GM18870 (cell line): ENCODE measurements at regions not wholly inside any gene's neighbourhood (a gene's known extent, or its start where the extent isn't known, plus 50 kb on each side); places are given as distances from the start of the nearest gene placed in this dataset.

Source experiments
- ATAC-seq: cut with Tn5 transposase; IDR thresholded peaks from one replicate; pipeline ENCODE4 v1.9.1; 2021; ENCODE audit warnings: moderate library complexity; ENCODE audit not compliant: unreplicated experiment

- ATAC-seq = no peak
These were observed 323.5 kb upstream of the NFE2L3 start for GRCh38 chr7:25828468-25828867.

- no peak for ATAC-seq
These were observed 322.3 kb upstream of the NFE2L3 start for GRCh38 chr7:25829663-25830062.

GRCh38 chr7:25830215-25830614 lies 321.8 kb upstream of the NFE2L3 start:
- no peak for ATAC-seq

GRCh38 chr7:25831062-25831691 lies 320.8 kb upstream of the NFE2L3 start:
- ATAC-seq = no peak

- ATAC-seq = no peak
These were observed 320.1 kb upstream of the NFE2L3 start for GRCh38 chr7:25831831-25832411.

- no peak for ATAC-seq
These were observed 319.5 kb upstream of the NFE2L3 start for GRCh38 chr7:25832456-25832855.

- ATAC-seq = no peak
These were observed 319.1 kb upstream of the NFE2L3 start for GRCh38 chr7:25832929-25833328.

GRCh38 chr7:25834050-25834449 lies 317.9 kb upstream of the NFE2L3 start:
- no peak for ATAC-seq

GRCh38 chr7:25835197-25835596 lies 316.8 kb upstream of the NFE2L3 start:
- ATAC-seq = no peak

- ATAC-seq = no peak
These were observed 312.8 kb upstream of the NFE2L3 start for GRCh38 chr7:25839084-25839769.

- no peak for ATAC-seq
These were observed 311.7 kb upstream of the NFE2L3 start for GRCh38 chr7:25840209-25840792.

- ATAC-seq = no peak
These were observed 310.4 kb upstream of the NFE2L3 start for GRCh38 chr7:25841575-25841974.

- no peak for ATAC-seq
These were observed 309.7 kb upstream of the NFE2L3 start for GRCh38 chr7:25842201-25842733.

GRCh38 chr7:25843467-25843866 lies 308.5 kb upstream of the NFE2L3 start:
- no peak for ATAC-seq

- no peak for ATAC-seq
These were observed 307.7 kb upstream of the NFE2L3 start for GRCh38 chr7:25844102-25844870.

- no peak for ATAC-seq
These were observed 306.5 kb upstream of the NFE2L3 start for GRCh38 chr7:25845464-25845863.

- ATAC-seq = no peak
These were observed 305.3 kb upstream of the NFE2L3 start for GRCh38 chr7:25846722-25847121.

- ATAC-seq = no peak
These were observed 304.5 kb upstream of the NFE2L3 start for GRCh38 chr7:25847336-25848070.

GRCh38 chr7:25849500-25850184 lies 302.4 kb upstream of the NFE2L3 start:
- no peak for ATAC-seq

- no peak for ATAC-seq
These were observed 301.8 kb upstream of the NFE2L3 start for GRCh38 chr7:25850216-25850615.
